ENCODE measurements at regions not wholly inside any gene's neighbourhood (a gene's known extent, or its start where the extent isn't known, plus 50 kb on each side); places are given as distances from the start of the nearest gene placed in this dataset.
"Not testable (repeated sequence)": the region's sequence is repeated elsewhere in the genome, so short reads cannot be mapped to it uniquely, and the experiment has no call there.

DNA sequence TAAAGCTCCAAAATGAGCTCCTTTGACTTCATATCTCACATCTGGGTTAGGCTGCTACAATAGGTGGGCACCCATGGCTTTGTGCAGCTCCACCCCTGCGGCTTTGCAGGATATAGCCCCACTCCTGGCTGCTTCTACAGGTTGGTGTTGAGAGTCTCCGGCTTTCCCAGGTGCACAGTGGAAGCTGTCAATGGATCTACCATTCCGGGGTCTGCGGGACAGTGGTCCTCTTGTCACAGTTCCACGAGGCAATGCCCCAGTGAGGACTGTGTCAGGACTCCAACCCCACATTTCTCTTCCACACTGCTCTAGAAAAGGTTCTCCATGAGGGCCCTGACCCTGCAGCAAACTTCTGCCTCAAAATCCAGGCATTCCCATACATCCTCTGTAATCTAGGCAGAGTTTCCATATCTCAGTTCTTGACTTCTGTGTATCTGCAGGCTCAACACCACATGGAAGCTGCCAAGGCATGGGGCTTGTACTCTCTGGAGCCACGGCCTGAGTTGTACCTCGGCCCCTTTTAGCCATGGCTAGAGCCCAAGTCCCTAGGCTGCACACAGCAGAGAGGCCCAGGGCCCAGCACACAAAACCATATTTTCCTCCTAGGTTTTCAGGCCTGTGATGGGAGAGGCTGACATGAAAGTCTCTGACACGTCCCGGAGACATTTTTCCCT lies 342.8 kb downstream of the FAM47B start:
- Histone ChIP-seq H3K27me3 (replicated peaks; ENCODE audit: insufficient read depth) (no peaks in the 10 kb centered on the region), H3K4me3 (no peak overlapping the region), H3K9me3 (no peaks in the 10 kb centered on the region), H3K27ac (no peak overlapping the region), H3K36me3 (no peaks in the 10 kb centered on the region), H3K4me1 (replicated peaks) (no peaks in the 10 kb centered on the region)
- WGBS: 84% methylated on average over 7 of the region's 9 CpGs
- TF ChIP-seq POLR2A (IDR thresholded peaks at IDR 0.05): no peak
- TF ChIP-seq POLR2AphosphoS5 (IDR thresholded peaks at IDR 0.05): no peak
- TF ChIP-seq, protein P1, sequence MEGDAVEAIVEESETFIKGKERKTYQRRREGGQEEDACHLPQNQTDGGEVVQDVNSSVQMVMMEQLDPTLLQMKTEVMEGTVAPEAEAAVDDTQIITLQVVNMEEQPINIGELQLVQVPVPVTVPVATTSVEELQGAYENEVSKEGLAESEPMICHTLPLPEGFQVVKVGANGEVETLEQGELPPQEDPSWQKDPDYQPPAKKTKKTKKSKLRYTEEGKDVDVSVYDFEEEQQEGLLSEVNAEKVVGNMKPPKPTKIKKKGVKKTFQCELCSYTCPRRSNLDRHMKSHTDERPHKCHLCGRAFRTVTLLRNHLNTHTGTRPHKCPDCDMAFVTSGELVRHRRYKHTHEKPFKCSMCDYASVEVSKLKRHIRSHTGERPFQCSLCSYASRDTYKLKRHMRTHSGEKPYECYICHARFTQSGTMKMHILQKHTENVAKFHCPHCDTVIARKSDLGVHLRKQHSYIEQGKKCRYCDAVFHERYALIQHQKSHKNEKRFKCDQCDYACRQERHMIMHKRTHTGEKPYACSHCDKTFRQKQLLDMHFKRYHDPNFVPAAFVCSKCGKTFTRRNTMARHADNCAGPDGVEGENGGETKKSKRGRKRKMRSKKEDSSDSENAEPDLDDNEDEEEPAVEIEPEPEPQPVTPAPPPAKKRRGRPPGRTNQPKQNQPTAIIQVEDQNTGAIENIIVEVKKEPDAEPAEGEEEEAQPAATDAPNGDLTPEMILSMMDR (IDR thresholded peaks at IDR 0.05): no peak
- intact Hi-C loops (cut with DNase I): no loop called here
- no peak for DNase-seq (ENCODE audit: low spot score)

DNA sequence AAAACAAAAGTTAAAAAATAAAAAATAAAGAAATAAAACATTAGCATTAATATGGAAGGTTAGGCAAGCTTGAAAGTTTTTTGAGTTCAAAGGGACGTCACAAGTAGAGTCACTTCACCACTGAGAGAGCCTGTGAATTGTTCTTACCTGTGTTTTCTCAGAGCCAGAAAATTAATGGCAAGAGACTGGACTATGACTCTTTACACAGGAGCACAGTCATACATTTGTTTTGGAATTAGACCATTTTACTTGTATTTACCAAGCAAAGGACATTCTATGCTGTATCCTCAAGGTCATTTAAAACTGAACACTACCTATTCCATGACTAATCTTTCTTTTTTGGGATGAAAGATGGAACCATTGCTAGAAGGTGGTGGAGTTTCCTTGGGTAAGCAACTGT lies 346.1 kb downstream of the FAM47B start:
- TF ChIP-seq, protein P1 (IDR thresholded peaks at IDR 0.05): no peak
- TF ChIP-seq POLR2AphosphoS5 (IDR thresholded peaks at IDR 0.05) (no peak), POLR2A (IDR thresholded peaks at IDR 0.05) (no peak)
- no peaks in the 10 kb centered on the region for H3K36me3 ChIP-seq
- H3K9me3 ChIP-seq: no peaks in the 10 kb centered on the region
- H3K27me3 ChIP-seq (replicated peaks; ENCODE audit: insufficient read depth): no peaks in the 10 kb centered on the region
- no peak overlapping the region for H3K4me3 ChIP-seq
- intact Hi-C loops (cut with DNase I): no loop called here
- 81% methylated on average over 1 of the region's 1 CpG for WGBS
- DNase-seq (ENCODE audit: low spot score): no peak
- no peaks in the 10 kb centered on the region for H3K4me1 ChIP-seq (replicated peaks)
- no peak overlapping the region for H3K27ac ChIP-seq

DNA sequence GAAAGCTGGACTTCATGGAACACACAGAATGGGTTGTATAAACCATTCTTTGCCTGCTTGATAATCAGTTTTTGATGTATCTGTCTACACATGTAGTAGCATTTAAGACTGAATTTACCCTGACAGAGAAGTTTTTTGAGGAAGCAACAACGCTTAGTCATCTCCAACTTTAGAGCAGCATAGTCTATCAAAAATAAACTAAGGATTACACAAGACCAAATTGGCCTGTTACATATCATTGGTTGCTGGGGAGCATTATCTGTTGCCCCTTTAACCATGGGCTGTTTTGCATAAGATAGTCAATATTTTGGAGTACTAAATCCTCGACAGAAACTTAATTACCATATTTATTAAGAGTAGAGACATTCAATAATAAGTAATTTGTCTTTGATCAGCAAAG lies 347.4 kb downstream of the FAM47B start:
- no peak overlapping the region for H3K27ac ChIP-seq
- no peaks in the 10 kb centered on the region for H3K4me1 ChIP-seq (replicated peaks)
- no peaks in the 10 kb centered on the region for H3K36me3 ChIP-seq
- no peak overlapping the region for H3K4me3 ChIP-seq
- intact Hi-C loops (cut with DNase I): no loop called here
- H3K9me3 ChIP-seq: no peaks in the 10 kb centered on the region
- TF ChIP-seq POLR2AphosphoS5 (IDR thresholded peaks at IDR 0.05) (no peak), POLR2A (IDR thresholded peaks at IDR 0.05) (no peak)
- TF ChIP-seq, protein P1 (IDR thresholded peaks at IDR 0.05): no peak
- H3K27me3 ChIP-seq (replicated peaks; ENCODE audit: insufficient read depth): no peaks in the 10 kb centered on the region
- DNase-seq (ENCODE audit: low spot score): no peak
- WGBS: 86% methylated on average over 2 of the region's 2 CpGs

DNA sequence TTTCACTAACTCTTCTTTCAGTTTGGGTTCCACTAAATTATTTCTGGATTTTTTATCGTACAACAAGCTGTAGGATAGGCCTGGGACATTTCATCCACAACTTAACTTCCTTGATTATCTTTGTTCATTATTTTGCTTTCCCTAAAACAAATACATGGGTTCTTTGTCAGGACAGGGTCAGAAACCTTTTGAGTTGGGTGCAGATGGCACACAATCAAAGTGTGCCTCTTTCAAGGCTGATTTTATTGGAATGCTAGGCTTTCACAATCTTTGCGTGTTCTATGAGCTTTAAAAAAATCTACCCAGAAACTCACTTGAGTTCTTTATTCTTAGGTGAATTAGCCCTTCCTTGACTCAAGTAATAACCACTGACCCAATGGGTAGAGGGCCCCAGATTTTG lies 348.4 kb downstream of the FAM47B start:
- intact Hi-C loops (cut with DNase I): no loop called here
- no peaks in the 10 kb centered on the region for H3K4me1 ChIP-seq (replicated peaks)
- TF ChIP-seq, protein P1 (IDR thresholded peaks at IDR 0.05): no peak
- TF ChIP-seq POLR2A (IDR thresholded peaks at IDR 0.05) (no peak), POLR2AphosphoS5 (IDR thresholded peaks at IDR 0.05) (no peak)
- no peaks in the 10 kb centered on the region for H3K36me3 ChIP-seq
- H3K27ac ChIP-seq: no peak overlapping the region
- no peaks in the 10 kb centered on the region for H3K27me3 ChIP-seq (replicated peaks; ENCODE audit: insufficient read depth)
- H3K4me3 ChIP-seq: no peak overlapping the region
- no peaks in the 10 kb centered on the region for H3K9me3 ChIP-seq
- DNase-seq (ENCODE audit: low spot score): no peak
- WGBS: 48% methylated on average over 2 of the region's 2 CpGs

DNA sequence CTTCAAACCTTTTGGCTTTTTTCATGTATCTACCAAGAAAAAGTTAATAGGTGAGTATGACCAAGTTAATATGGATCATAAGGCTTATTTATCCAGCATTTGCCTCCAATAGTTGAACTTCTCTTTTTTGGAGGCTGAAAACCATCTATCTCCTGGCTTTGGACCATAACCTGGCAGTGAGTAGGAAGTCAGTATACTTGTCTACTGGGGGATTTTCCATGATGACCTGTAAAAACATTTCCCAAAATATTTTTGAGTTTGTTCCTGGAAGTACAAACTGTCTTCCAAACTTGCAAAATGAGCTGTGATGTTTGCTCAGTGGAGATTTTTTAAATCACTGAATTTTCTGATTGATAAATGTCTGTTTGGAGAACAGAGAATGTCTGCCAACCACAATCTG lies 349.9 kb downstream of the FAM47B start:
- Histone ChIP-seq H3K36me3 (no peaks in the 10 kb centered on the region), H3K27ac (no peak overlapping the region), H3K4me3 (no peak overlapping the region), H3K4me1 (replicated peaks) (no peaks in the 10 kb centered on the region), H3K27me3 (replicated peaks; ENCODE audit: insufficient read depth) (no peaks in the 10 kb centered on the region), H3K9me3 (no peaks in the 10 kb centered on the region)
- TF ChIP-seq, protein P1 (IDR thresholded peaks at IDR 0.05): no peak
- TF ChIP-seq POLR2AphosphoS5 (IDR thresholded peaks at IDR 0.05) (no peak), POLR2A (IDR thresholded peaks at IDR 0.05) (no peak)
- DNase-seq (ENCODE audit: low spot score): no peak
- intact Hi-C loops (cut with DNase I): no loop called here

DNA sequence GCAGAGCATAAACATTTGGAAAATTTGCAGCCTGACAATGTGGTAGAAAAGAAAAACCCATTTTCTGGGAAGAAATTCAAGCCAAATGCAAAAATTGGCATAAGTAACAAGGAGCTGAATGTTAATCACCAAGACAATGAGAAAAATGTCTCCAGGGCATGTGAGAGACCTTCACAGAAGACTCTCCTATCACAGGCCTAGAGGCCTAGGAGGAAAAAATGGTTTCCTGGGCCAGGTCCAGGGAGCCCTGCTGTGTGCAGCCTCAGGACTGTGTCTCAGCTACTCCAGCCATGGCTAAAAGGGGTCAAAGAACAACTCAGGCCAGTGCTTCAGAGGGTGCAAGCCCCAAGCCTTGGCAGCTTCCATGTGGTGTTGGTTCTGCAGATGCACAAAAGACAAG lies 362.4 kb downstream of the FAM47B start:
- H3K4me3 ChIP-seq; H3K36me3 ChIP-seq; intact Hi-C loops (cut with DNase I); H3K4me1 ChIP-seq (replicated peaks); H3K9me3 ChIP-seq; H3K27ac ChIP-seq; H3K27me3 ChIP-seq (replicated peaks; ENCODE audit: insufficient read depth); DNase-seq (ENCODE audit: low spot score): not testable (repeated sequence)

Data from prostate gland (tissue), 2 donors.